GM18909 (cell line): ENCODE measurements at regions not wholly inside any gene's neighbourhood (a gene's known extent, or its start where the extent isn't known, plus 50 kb on each side); places are given as distances from the start of the nearest gene placed in this dataset.
"Not testable (repeated sequence)": the region's sequence is repeated elsewhere in the genome, so short reads cannot be mapped to it uniquely, and the experiment has no call there.

ENCODE experiments used
- ATAC-seq: cut with Tn5 transposase; IDR thresholded peaks from one replicate; pipeline ENCODE4 v1.9.1; 2021; ENCODE audit warnings: mild to moderate bottlenecking; ENCODE audit not compliant: unreplicated experiment, poor library complexity

GRCh38 chr2:72032481-72033041 lies 115.1 kb downstream of the CYP26B1 start:
- ATAC-seq: no peak

GRCh38 chr2:72031346-72032110 lies 116.1 kb downstream of the CYP26B1 start:
- no peak for ATAC-seq

- no peak for ATAC-seq
These were observed 118.7 kb downstream of the CYP26B1 start for GRCh38 chr2:72028996-72029395.

- ATAC-seq: no peak
These were observed 119.2 kb downstream of the CYP26B1 start for GRCh38 chr2:72028351-72028995.

- no peak for ATAC-seq
These were observed 120.1 kb downstream of the CYP26B1 start for GRCh38 chr2:72027426-72028161.

GRCh38 chr2:72026819-72027425 lies 120.7 kb downstream of the CYP26B1 start:
- ATAC-seq: no peak

GRCh38 chr2:72024451-72025175 lies 123.0 kb downstream of the CYP26B1 start:
- ATAC-seq: no peak

- ATAC-seq: no peak
These were observed 123.8 kb downstream of the CYP26B1 start for GRCh38 chr2:72023678-72024390.

GRCh38 chr2:72021371-72021770 lies 126.3 kb downstream of the CYP26B1 start:
- ATAC-seq: not testable (repeated sequence)

GRCh38 chr2:72015266-72015665 lies 132.4 kb downstream of the CYP26B1 start:
- no peak for ATAC-seq

GRCh38 chr2:72014831-72015230 lies 132.8 kb downstream of the CYP26B1 start:
- no peak for ATAC-seq

- ATAC-seq: no peak
These were observed 133.9 kb downstream of the CYP26B1 start for GRCh38 chr2:72013726-72014125.

- ATAC-seq: no peak
These were observed 134.6 kb downstream of the CYP26B1 start for GRCh38 chr2:72012886-72013574.

- no peak for ATAC-seq
These were observed 135.9 kb downstream of the CYP26B1 start for GRCh38 chr2:72011791-72012190.

- no peak for ATAC-seq
These were observed 136.3 kb downstream of the CYP26B1 start for GRCh38 chr2:72011370-72011689.

GRCh38 chr2:72010647-72011369 lies 136.9 kb downstream of the CYP26B1 start:
- ATAC-seq: no peak

- ATAC-seq: no peak
These were observed 139.1 kb downstream of the CYP26B1 start for GRCh38 chr2:72008608-72009007.

- no peak for ATAC-seq
These were observed 140.3 kb downstream of the CYP26B1 start for GRCh38 chr2:72007402-72007801.
